ENCODE measurements at regions not wholly inside any gene's neighbourhood (a gene's known extent, or its start where the extent isn't known, plus 50 kb on each side); places are given as distances from the start of the nearest gene placed in this dataset.

GRCh38 chr2:177318613-177319012, 54.1 kb upstream of the NFE2L2 start:
- Mint-ChIP-seq H3K4me1 (peaks cover 28 to 29% of the 10 kb centered on the region in 2 experiments), H3K9me3 (no peaks in the 10 kb centered on the region), H3K27ac (no peak overlapping the region), H3K27me3 (ENCODE audit: low read depth) (no peaks in the 10 kb centered on the region), H3K4me3 (no peak overlapping the region), H3K36me3 (ENCODE audit: insufficient read depth in 1 of 3, low read depth in 3 of 3) (no peaks in the 10 kb centered on the region)
- no peak for DNase-seq
- no peak overlapping the region for H3K4ac ChIP-seq (ENCODE audit: low read depth, low read length)
- H3K4me2 ChIP-seq (ENCODE audit: insufficient read depth, insufficient read length, low read length): no peak overlapping the region
- H3T11ph ChIP-seq (ENCODE audit: low read length): no peak overlapping the region
- H4K20me1 ChIP-seq (ENCODE audit: control insufficient read depth, insufficient read depth, insufficient read length): no peaks in the 10 kb centered on the region
- H3K56ac ChIP-seq (ENCODE audit: insufficient read length, low read depth, low read length): no peak overlapping the region
- no peak overlapping the region for H3K23ac ChIP-seq (ENCODE audit: insufficient read length, low read depth, low read length)
- H3K23me2 ChIP-seq (ENCODE audit: insufficient read length, low read depth, low read length, poor library complexity, severe bottlenecking): no peaks in the 10 kb centered on the region
- no peak overlapping the region for H3K18ac ChIP-seq (ENCODE audit: insufficient read length, low read depth, low read length)
- H2AFZ ChIP-seq (ENCODE audit: low read length): no peak overlapping the region
- H2BK15ac ChIP-seq (ENCODE audit: low read depth, low read length): no peak overlapping the region
- H3K27me3 ChIP-seq (ENCODE audit: insufficient read depth, low read length): no peaks in the 10 kb centered on the region
- no peak overlapping the region for H4K8ac ChIP-seq (replicated peaks; ENCODE audit: insufficient read length, low read depth, low read length)
- no peak overlapping the region for H2BK120ac ChIP-seq (ENCODE audit: low read depth, low read length, poor library complexity, severe bottlenecking)
- peaks cover 2% of the 10 kb centered on the region for H3K4me1 ChIP-seq (ENCODE audit: insufficient read depth, low read length)
- H4K5ac ChIP-seq (ENCODE audit: insufficient read length, low read depth, low read length): no peak overlapping the region
- H3K14ac ChIP-seq (ENCODE audit: insufficient read depth, low read length): no peak overlapping the region
- no peak overlapping the region for H3K9ac ChIP-seq (ENCODE audit: extremely low read depth, insufficient read length, low read length)
- H3K79me2 ChIP-seq (ENCODE audit: insufficient read depth, low read length): no peaks in the 10 kb centered on the region
- H2BK5ac ChIP-seq (ENCODE audit: insufficient read length, low read length): no peak overlapping the region
- H2BK12ac ChIP-seq (ENCODE audit: insufficient read length, low read depth, low read length): no peak overlapping the region
- TF ChIP-seq CTCF (conservative IDR thresholded peaks at IDR 0.05): no peak
- no CpG with 5 or more reads among the region's 1 CpG for WGBS (ENCODE audit: extremely low coverage, insufficient read length, low lambda C conversion rate)
- no peaks in the 10 kb centered on the region for H3K79me1 ChIP-seq (ENCODE audit: insufficient read depth, low read depth, low read length, poor library complexity, severe bottlenecking)
- no peak overlapping the region for H4K91ac ChIP-seq (ENCODE audit: insufficient read length, low read depth, low read length)
- no peak overlapping the region for H2AK5ac ChIP-seq (ENCODE audit: insufficient read length, low read length)
- H3K27ac ChIP-seq (ENCODE audit: insufficient read length, low read depth, low read length): no peak overlapping the region
- no peak overlapping the region for H2BK20ac ChIP-seq (ENCODE audit: low read depth, low read length, poor library complexity, severe bottlenecking)
- no peaks in the 10 kb centered on the region for H3K9me3 ChIP-seq (ENCODE audit: control insufficient read depth, low read depth, low read length)

All from H9 (cell line).